GM13976 (cell line): ENCODE measurements at regions not wholly inside any gene's neighbourhood (a gene's known extent, or its start where the extent isn't known, plus 50 kb on each side); places are given as distances from the start of the nearest gene placed in this dataset.

Experiments
- DNase-seq: peaks from one replicate; pipeline ENCODE4 v3.0.0; 2012; ENCODE audit warnings: low spot score
- CTCF ChIP-seq: IDR thresholded peaks from 2 replicates; pipeline ENCODE4 v1.5.1; 2012; ENCODE audit warnings: borderline replicate concordance, mild to moderate bottlenecking; ENCODE audit not compliant: insufficient read depth; ENCODE audit errors: extremely low read depth, missing control alignments, control extremely low read depth
- in situ Hi-C: fragments of 300-500 bp; cut with MboI; formaldehyde crosslinking; loops from one replicate; pipeline ENCODE4 v1.12.0; 2022; ENCODE audit warnings: low sequenced_read_pairs, mixed read lengths, inconsistent platforms; ENCODE audit not compliant: unreplicated experiment

DNA sequence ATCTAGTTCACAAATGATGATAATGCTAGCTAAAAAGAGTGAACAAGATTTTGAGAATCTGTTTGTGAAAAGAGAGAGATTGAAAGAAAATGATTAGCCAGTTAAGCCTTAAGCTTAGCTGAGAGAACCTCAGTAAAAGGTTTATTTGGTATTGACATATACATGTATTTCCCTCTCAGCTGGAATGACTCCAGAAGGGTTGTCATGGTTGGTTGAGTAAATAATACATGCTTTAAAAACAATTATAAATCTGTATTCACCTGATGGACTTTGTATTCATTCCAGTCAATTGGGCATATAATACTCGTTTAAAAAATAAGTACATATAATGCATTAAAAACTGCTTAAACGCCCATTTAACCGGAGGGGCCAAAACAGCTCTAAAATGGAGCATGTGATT is 181.4 kb downstream of the GRB14 start:
- TF ChIP-seq CTCF = no peak
- no peak for DNase-seq
- in situ Hi-C loops = no loop called here

DNA sequence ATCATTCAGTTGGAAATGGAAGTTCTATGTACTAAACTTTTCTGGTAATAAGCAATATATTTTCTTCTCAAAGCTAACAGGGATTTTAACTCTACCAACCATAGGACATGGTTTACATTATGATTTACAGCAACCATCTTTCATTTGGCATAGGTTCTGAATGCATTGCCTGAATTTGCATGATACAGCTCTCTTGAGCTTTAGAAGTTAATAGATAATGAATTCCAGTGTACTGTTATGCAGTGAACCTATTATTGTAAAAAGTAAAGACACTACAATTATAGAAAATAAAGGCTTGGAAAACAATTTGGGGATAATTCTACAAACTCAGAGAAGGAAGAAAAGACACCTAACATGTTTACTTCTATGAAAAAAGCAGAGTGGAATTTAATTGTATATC is 182.0 kb downstream of the GRB14 start:
- DNase-seq = no peak
- in situ Hi-C loops = no loop called here
- TF ChIP-seq CTCF = no peak

GRCh38 chr2:164438490-164439205 is 182.6 kb downstream of the GRB14 start:
- DNase-seq = no peak
- TF ChIP-seq CTCF = no peak
- in situ Hi-C loops = no loop called here

- DNase-seq = no peak
- TF ChIP-seq CTCF = no peak
- in situ Hi-C loops = no loop called here
These were observed 185.2 kb downstream of the GRB14 start for GRCh38 chr2:164436131-164436530.

GRCh38 chr2:164430166-164430783 is 191.0 kb downstream of the GRB14 start:
- in situ Hi-C loops = no loop called here
- TF ChIP-seq CTCF = peak; percentile 62
- no peak for DNase-seq

DNA sequence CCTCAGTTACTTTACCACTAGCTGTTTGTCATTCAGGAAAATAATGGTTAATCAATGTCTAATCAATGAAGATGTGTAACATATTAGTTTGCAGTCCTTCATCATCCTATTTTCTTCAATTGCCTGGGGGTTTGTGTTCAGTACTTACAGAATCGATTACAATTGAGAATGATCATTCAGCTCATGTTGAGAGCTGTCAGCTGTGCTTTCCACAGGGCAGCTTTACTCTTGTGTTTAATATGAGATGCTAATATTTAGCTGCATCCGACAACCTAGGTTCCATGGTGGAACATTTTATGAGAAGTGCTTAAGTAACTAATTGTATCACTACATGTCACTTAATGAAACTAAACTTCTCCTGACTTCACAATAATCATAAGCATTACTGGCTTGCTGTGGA is 191.9 kb downstream of the GRB14 start:
- TF ChIP-seq CTCF = no peak
- DNase-seq = no peak
- in situ Hi-C loops = no loop called here
